Fibroblast of villous mesenchyme (primary cell): ENCODE measurements at regions not wholly inside any gene's neighbourhood (a gene's known extent, or its start where the extent isn't known, plus 50 kb on each side); places are given as distances from the start of the nearest gene placed in this dataset.

Source experiments
- DNase-seq: peaks from one replicate; pipeline ENCODE4 v3.0.0-alpha.2; 2010; ENCODE audit warnings: low read depth
- H3K4me3 ChIP-seq: 2 replicates; pipeline ENCODE4 v1.5.1; 2011; ENCODE audit warnings: low read depth, mild to moderate bottlenecking, low read length
- CTCF ChIP-seq: IDR thresholded peaks from 2 replicates; pipeline ENCODE4 v1.5.1; 2012; ENCODE audit warnings: low read depth, mild to moderate bottlenecking, low read length; ENCODE audit not compliant: insufficient read depth

DNA sequence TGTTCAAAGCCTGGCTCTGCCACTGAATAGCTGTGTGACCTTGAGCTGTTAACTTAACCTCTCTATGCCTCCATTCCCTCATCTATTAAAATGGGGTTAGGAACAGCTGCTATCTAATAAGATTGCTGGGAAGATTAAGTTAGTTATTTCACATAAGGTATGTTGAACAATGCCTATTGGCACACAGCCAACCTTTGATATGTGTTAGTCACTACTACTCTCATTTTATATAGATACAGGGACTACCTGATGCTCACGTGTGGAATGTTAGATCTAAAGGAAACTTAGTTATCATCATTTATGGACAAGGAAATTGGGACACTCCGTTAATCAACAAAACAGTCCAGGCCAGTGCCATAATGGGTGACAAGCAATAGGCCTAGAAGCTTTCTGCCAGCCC is 332.4 kb upstream of the PPP2R3A start:
- no peak for TF ChIP-seq CTCF
- no peak overlapping the region for H3K4me3 ChIP-seq
- DNase-seq: no peak

DNA sequence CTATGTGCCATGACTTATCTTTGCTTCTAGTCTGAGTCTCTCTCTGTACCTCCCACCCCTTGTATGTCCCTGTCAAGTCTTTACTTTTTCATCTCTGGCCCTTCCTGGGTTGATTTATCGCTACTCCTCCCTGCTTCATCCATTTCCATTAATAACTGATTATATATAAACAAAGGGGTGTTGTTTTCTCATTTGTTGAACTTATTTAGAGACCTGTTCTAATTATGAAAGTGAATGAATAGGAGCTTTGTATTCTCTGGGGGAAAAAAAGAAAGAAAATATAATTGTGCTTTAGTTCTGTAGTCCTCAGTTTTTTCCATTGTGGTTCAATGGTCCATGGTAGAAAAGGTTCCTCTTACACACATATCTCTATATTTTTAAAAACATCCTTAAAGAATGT is 328.9 kb upstream of the PPP2R3A start:
- DNase-seq: no peak
- TF ChIP-seq CTCF: no peak
- H3K4me3 ChIP-seq: no peak overlapping the region

GRCh38 chr3:135637013-135637412 is 328.5 kb upstream of the PPP2R3A start:
- no peak overlapping the region for H3K4me3 ChIP-seq
- DNase-seq: no peak
- TF ChIP-seq CTCF: no peak

GRCh38 chr3:135641761-135642160 is 323.8 kb upstream of the PPP2R3A start:
- H3K4me3 ChIP-seq: no peak overlapping the region
- TF ChIP-seq CTCF: no peak

DNA sequence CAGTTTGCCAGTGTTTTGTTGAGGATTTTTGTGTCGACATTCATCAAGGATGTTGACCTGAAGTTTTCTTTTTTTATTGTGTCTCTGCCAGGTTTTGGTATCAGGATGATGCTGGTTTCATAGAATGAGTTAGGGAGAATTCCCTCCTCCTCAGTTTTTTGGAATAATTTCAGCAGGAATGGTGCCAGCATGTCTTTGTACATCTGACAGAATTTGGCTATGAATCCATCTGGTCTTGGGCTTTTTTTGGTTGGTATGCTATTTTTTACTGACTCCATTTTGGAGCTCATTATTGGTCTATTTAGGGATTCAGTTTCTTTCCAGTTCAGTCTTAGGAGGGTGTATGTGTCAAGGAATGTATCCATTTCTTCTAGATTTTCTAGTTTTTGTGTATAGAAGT is 320.0 kb upstream of the PPP2R3A start:
- no peak for DNase-seq
- no peak overlapping the region for H3K4me3 ChIP-seq
- TF ChIP-seq CTCF: no peak

More at GRCh38 chr3:135641761-135642160, 323.8 kb upstream of the PPP2R3A start:
- no peak for DNase-seq

DNA sequence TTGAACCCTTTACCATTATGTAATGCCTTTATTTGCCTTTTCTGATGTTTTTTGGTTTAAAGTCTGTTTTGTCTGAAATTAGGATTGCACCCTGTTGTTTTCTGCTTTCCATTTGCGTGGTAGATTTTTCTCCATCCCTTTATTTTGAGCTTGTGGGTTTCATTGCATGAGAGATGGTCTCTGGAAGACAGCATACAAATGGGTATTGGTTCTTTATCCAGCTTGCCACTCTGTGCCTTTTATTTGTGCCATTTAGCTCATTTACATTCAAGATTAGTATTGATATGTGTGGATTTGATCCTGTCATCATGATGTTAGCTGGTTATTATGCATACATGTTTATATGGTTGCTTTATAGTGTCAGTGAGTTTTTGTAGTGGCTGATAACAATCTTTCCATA is 318.7 kb upstream of the PPP2R3A start:
- no peak for DNase-seq
- no peak for TF ChIP-seq CTCF
- H3K4me3 ChIP-seq: no peak overlapping the region

DNA sequence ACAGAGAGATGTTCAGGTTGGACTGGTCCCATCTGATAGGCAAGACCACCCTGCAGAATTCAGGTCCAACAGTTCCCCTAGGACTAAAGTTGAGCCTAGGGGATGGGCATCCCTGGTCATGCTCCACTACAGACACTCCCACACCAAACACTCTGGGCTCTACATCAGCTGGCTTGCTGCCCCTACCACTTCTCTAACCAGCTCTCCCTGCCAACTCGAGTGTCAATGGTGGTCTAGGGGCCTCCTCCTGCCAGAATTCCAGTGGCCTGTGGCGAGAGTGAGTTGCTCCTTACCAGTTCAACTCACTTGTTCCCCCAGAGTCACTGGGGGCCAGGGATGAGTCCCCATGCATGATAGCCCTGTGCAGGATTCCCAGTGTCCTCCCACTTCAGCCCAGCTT is 316.2 kb upstream of the PPP2R3A start:
- H3K4me3 ChIP-seq: no peak overlapping the region
- TF ChIP-seq CTCF: no peak

More for the DNA sequence above, 316.2 kb upstream of the PPP2R3A start:
- DNase-seq: no peak
